ENCODE measurements at regions not wholly inside any gene's neighbourhood (a gene's known extent, or its start where the extent isn't known, plus 50 kb on each side); places are given as distances from the start of the nearest gene placed in this dataset.

- Histone ChIP-seq H3K9me3 (ENCODE audit: control insufficient read depth, insufficient read depth, low read depth, low read length) (no peaks in the 10 kb centered on the region), H3K27ac (ENCODE audit: low read length) (no peak overlapping the region), H3K36me3 (ENCODE audit: control insufficient read depth, insufficient read depth, low read length) (no peaks in the 10 kb centered on the region), H3K27me3 (ENCODE audit: control insufficient read depth, insufficient read depth, low read length) (no peaks in the 10 kb centered on the region; the same call in none of the 2 replicates), H3K4me1 (ENCODE audit: control insufficient read depth, insufficient read depth, low read length) (no peaks in the 10 kb centered on the region), H3K4me3 (ENCODE audit: low read depth in 2 of 2, low read length in 2 of 2) (no peak overlapping the region)
- no peak for DNase-seq (ENCODE audit: low read depth, low spot score)
- ChIA-PET CTCF (no interaction called here), POLR2A (no interaction called here)
- no peak for ATAC-seq
- intact Hi-C loops (cut with micrococcal nuclease; ENCODE audit: unreplicated experiment), result no loop called here
- TF ChIP-seq POLR2AphosphoS5 (IDR thresholded peaks at IDR 0.05; ENCODE audit: low read depth, low read length) (no peak), TCF7L2 (IDR thresholded peaks at IDR 0.05; ENCODE audit: low read depth, low read length) (no peak), REST (IDR thresholded peaks at IDR 0.05; ENCODE audit: insufficient read depth in 1 of 2, low read depth in 2 of 2, low read length in 1 of 2) (no peak), CTCF (IDR thresholded peaks at IDR 0.05) (no peak), SIN3A (IDR thresholded peaks at IDR 0.05; ENCODE audit: borderline replicate concordance, insufficient read depth, low read depth, low read length) (no peak)
- in situ Hi-C loops (cut with HindIII; ENCODE audit: low pct_unique_long_range_greater_than_20kb, low sequenced_read_pairs), result no loop called here
- no TSS peak for BruUV-seq (replicated peaks)
Observed at GRCh38 chr16:54645345-54645744, 285.3 kb upstream of the IRX5 start.

- H3K4me1 ChIP-seq (ENCODE audit: control insufficient read depth, insufficient read depth, low read length), result no peaks in the 10 kb centered on the region
- H3K9me3 ChIP-seq (ENCODE audit: control insufficient read depth, insufficient read depth, low read depth, low read length), result no peaks in the 10 kb centered on the region
- ChIA-PET POLR2A (interaction anchor here (0.7 kb wide), 1 partner anchor 68 kb away, joined by 4 read pairs; no protein-coding TSS in a partner anchor), CTCF (no interaction called here)
- H3K27me3 ChIP-seq (ENCODE audit: control insufficient read depth, insufficient read depth, low read length), result no peaks in the 10 kb centered on the region
- no peaks in the 10 kb centered on the region for H3K36me3 ChIP-seq (ENCODE audit: control insufficient read depth, insufficient read depth, low read length)
- ATAC-seq, result no peak
- intact Hi-C loops (cut with micrococcal nuclease; ENCODE audit: unreplicated experiment) (no loop called here), in situ Hi-C loops (cut with HindIII; ENCODE audit: low pct_unique_long_range_greater_than_20kb, low sequenced_read_pairs) (no loop called here)
- H3K4me3 ChIP-seq (ENCODE audit: low read depth in 2 of 2, low read length in 2 of 2), result no peak overlapping the region
- TF ChIP-seq POLR2AphosphoS5 (IDR thresholded peaks at IDR 0.05; ENCODE audit: low read depth, low read length), result no peak
- TF ChIP-seq TCF7L2 (IDR thresholded peaks at IDR 0.05; ENCODE audit: low read depth, low read length), result no peak
- TF ChIP-seq REST (IDR thresholded peaks at IDR 0.05; ENCODE audit: insufficient read depth in 1 of 2, low read depth in 2 of 2, low read length in 1 of 2), result no peak
- TF ChIP-seq SIN3A (IDR thresholded peaks at IDR 0.05; ENCODE audit: borderline replicate concordance, insufficient read depth, low read depth, low read length), result no peak
- no peak for TF ChIP-seq CTCF (IDR thresholded peaks at IDR 0.05)
- DNase-seq (ENCODE audit: low read depth, low spot score), result no peak
- no peak overlapping the region for H3K27ac ChIP-seq (ENCODE audit: low read length)
- no TSS peak for BruUV-seq (replicated peaks)
Observed at GRCh38 chr16:54636221-54636793, 294.4 kb upstream of the IRX5 start.
